HCT116 (cell line): ENCODE measurements at regions not wholly inside any gene's neighbourhood (a gene's known extent, or its start where the extent isn't known, plus 50 kb on each side); places are given as distances from the start of the nearest gene placed in this dataset.

Source experiments
- ATAC-seq: fragments of 200-7000 bp; cut with Tn5 transposase; 2 replicates; pipeline ENCODE4 v1.9.1; 2020; ENCODE audit warnings: mild to moderate bottlenecking, moderate library complexity
- BruUV-seq: library from RNA; stranded (reverse); fragments of 400-500 nt; replicated peaks from 2 replicates; lab custom pipeline; 2021; lab: Mats Ljungman, UMichigan
- CTCF ChIA-PET: fragments of 300-600 bp; sonication (Branson Sonifier 250); formaldehyde crosslinking; loops from one replicate; lab custom pipeline; 2021; ENCODE audit warnings: antibody characterized with exemption; lab: Charles Lee
- POLR2A ChIA-PET: fragments of 300-600, 350-600 bp; sonication (Branson Sonifier 250); formaldehyde crosslinking; loops from one replicate; lab custom pipeline; 2021; ENCODE audit warnings: antibody characterized with exemption; lab: Charles Lee
- RAD21 ChIA-PET, 2 experiments: fragments of 300-600 bp; sonication (Branson Sonifier 250); formaldehyde crosslinking; loops; one replicate each; lab custom pipeline; 2023; ENCODE audit warnings: low total read pairs in 2 of 2; ENCODE audit not compliant: uncharacterized antibody in 2 of 2, unreplicated experiment in 2 of 2, low non-redundant PET in 1 of 2; lab: Charles Lee
- DNase-seq: peaks from one replicate; pipeline ENCODE4 v3.0.0-alpha.2; 2010; ENCODE audit warnings: low read depth, low spot score
- H2AFZ ChIP-seq: fragments of 200-600 bp; shearing (Covaris generic), sonication (generic); 2 replicates; pipeline ENCODE4 v1.6.1; 2017; ENCODE audit warnings: low read depth, mixed run types, mixed read lengths, antibody characterized with exemption, low read length; ENCODE audit not compliant: poor library complexity, severe bottlenecking
- H3K27ac ChIP-seq: 2 replicates; pipeline ENCODE4 v1.5.1; 2012; ENCODE audit warnings: low read depth, low read length
- H3K27me3 ChIP-seq: fragments of 200-600 bp; sonication (generic); 2 replicates; pipeline ENCODE4 v1.6.1; 2016; ENCODE audit warnings: mixed run types, low read length, mixed read lengths; ENCODE audit not compliant: insufficient read depth
- H3K36me3 ChIP-seq, 2 experiments: fragments of 200-500 bp in 1 of 2; fragments of 200-600 bp in 1 of 2; sonication (Bioruptor generic) in 1 of 2; sonication (generic) in 1 of 2; 2 replicates each; pipeline versions ENCODE4 v1.5.1 to v1.6.1; 2014 to 2016; ENCODE audit warnings: low read length in 2 of 2, inconsistent platforms in 1 of 2, mixed read lengths in 1 of 2, mixed run types in 1 of 2; ENCODE audit not compliant: insufficient read depth in 2 of 2, control insufficient read depth in 1 of 2
- H3K4me1 ChIP-seq, 2 experiments: fragments of 200-600 bp in 1 of 2; sonication (generic) in 1 of 2; 2 replicates each; pipeline versions ENCODE4 v1.5.1 to v1.6.1; 2012 to 2017; ENCODE audit warnings: low read length in 2 of 2, inconsistent platforms in 1 of 2, mild to moderate bottlenecking in 1 of 2, mixed read lengths in 1 of 2, mixed run types in 1 of 2, moderate library complexity in 1 of 2; ENCODE audit not compliant: insufficient read depth in 2 of 2, control insufficient read depth in 1 of 2
- H3K4me2 ChIP-seq: fragments of 200-600 bp; sonication (generic); 2 replicates; pipeline ENCODE4 v1.6.1; 2017; ENCODE audit warnings: mixed run types, low read length, mixed read lengths
- H3K4me3 ChIP-seq, 2 experiments: fragments of 200-600 bp in 1 of 2; sonication (generic) in 1 of 2; replicated peaks in 1 of 2; 2 replicates each; pipeline ENCODE4 v1.5.1; 2011 to 2016; ENCODE audit warnings: low read length in 2 of 2, control low read depth in 1 of 2, low read depth in 1 of 2, mild to moderate bottlenecking in 1 of 2, mixed read lengths in 1 of 2, mixed run types in 1 of 2
- H3K79me2 ChIP-seq: fragments of 200-600 bp; sonication (generic); 2 replicates; pipeline ENCODE4 v1.6.1; 2017; ENCODE audit warnings: mild to moderate bottlenecking, mixed run types, low read length, moderate library complexity, mixed read lengths; ENCODE audit not compliant: insufficient read depth
- H3K9ac ChIP-seq: fragments of 200-600 bp; sonication (generic); 2 replicates; pipeline ENCODE4 v1.6.1; 2016; ENCODE audit warnings: low read length, mixed read lengths
- H3K9me2 ChIP-seq: fragments of 200-600 bp; sonication (generic), shearing (Covaris generic); 2 replicates; pipeline ENCODE4 v1.6.1; 2017; ENCODE audit warnings: mixed run types, mild to moderate bottlenecking, moderate library complexity; ENCODE audit not compliant: insufficient read depth
- H3K9me3 ChIP-seq, 2 experiments: fragments of 200-500 bp in 1 of 2; fragments of 200-600 bp in 1 of 2; sonication (Bioruptor generic) in 1 of 2; sonication (generic) in 1 of 2; 2 replicates each; pipeline ENCODE4 v1.6.1; 2014 to 2017; ENCODE audit warnings: low read length in 2 of 2, mixed read lengths in 2 of 2, inconsistent platforms in 1 of 2, low read depth in 1 of 2, mild to moderate bottlenecking in 1 of 2, mixed run types in 1 of 2, moderate library complexity in 1 of 2; ENCODE audit not compliant: control insufficient read depth in 1 of 2, insufficient read depth in 1 of 2
- H4K20me1 ChIP-seq: fragments of 200-600 bp; sonication (generic), shearing (Covaris generic); 2 replicates; pipeline ENCODE4 v1.6.1; 2017; ENCODE audit warnings: mixed run types, mild to moderate bottlenecking, moderate library complexity; ENCODE audit not compliant: insufficient read depth
- CEBPB ChIP-seq: IDR thresholded peaks from 2 replicates; pipeline ENCODE4 v1.6.1; 2012; ENCODE audit warnings: low read depth
- CTCF ChIP-seq, 3 experiments: fragments of 200-600 bp in 1 of 3; sonication (generic) in 1 of 3; IDR thresholded peaks in 2 of 3; conservative IDR thresholded peaks in 1 of 3; 2 replicates each; pipeline ENCODE4 v1.5.1; 2012 to 2017; ENCODE audit warnings: low read depth in 2 of 3, low read length in 2 of 3, antibody characterized with exemption in 1 of 3, borderline replicate concordance in 1 of 3, control low read depth in 1 of 3, mild to moderate bottlenecking in 1 of 3, mixed read lengths in 1 of 3, mixed run types in 1 of 3, moderate library complexity in 1 of 3; ENCODE audit not compliant: insufficient read depth in 1 of 3
- MAX ChIP-seq: IDR thresholded peaks from 2 replicates; pipeline ENCODE4 v1.6.1; 2012
- POLR2A ChIP-seq: IDR thresholded peaks from 2 replicates; pipeline ENCODE4 v1.7.0; 2011; ENCODE audit warnings: borderline replicate concordance; ENCODE audit not compliant: insufficient read depth, insufficient read length; ENCODE audit errors: extremely low read depth
- POLR2AphosphoS5 ChIP-seq: IDR thresholded peaks from 2 replicates; pipeline ENCODE4 v1.6.1; 2011; ENCODE audit warnings: mild to moderate bottlenecking, low read depth, low read length, moderate library complexity
- REST ChIP-seq: IDR thresholded peaks from 2 replicates; pipeline ENCODE4 v1.6.1; 2012; ENCODE audit warnings: low read depth
- SIN3A ChIP-seq: IDR thresholded peaks from 2 replicates; pipeline ENCODE4 v1.6.1; 2012; ENCODE audit warnings: low read depth
- TCF7L2 ChIP-seq: IDR thresholded peaks from 2 replicates; pipeline ENCODE4 v1.7.0; 2011; ENCODE audit warnings: borderline replicate concordance, inconsistent platforms; ENCODE audit not compliant: insufficient read depth, insufficient read length; ENCODE audit errors: extremely low read depth
- ZBTB33 ChIP-seq: IDR thresholded peaks from 2 replicates; pipeline ENCODE4 v1.6.1; 2011; ENCODE audit warnings: mild to moderate bottlenecking, low read length, moderate library complexity; ENCODE audit not compliant: insufficient replicate concordance; ENCODE audit errors: extremely low read depth
- ZFX ChIP-seq: fragments of 450-650 bp; IDR thresholded peaks from 2 replicates; pipeline ENCODE4 v1.6.1; 2017
- intact Hi-C: fragments of 100-400 bp; cut with micrococcal nuclease; formaldehyde crosslinking; loops from 2 replicates; pipeline ENCODE4 v1.10.0; 2022
- TF ChIP-seq, protein P1 (sequence below): IDR thresholded peaks from 2 replicates; pipeline ENCODE4 v1.6.1; 2012

- BruUV-seq = no TSS peak
- H3K9me3 ChIP-seq = no peaks in the 10 kb centered on the region
- TF ChIP-seq ZFX (no peak), REST (no peak), ZBTB33 (no peak), SIN3A (no peak), CTCF (IDR thresholded peaks at IDR 0.05 in 2 of 3, conservative IDR thresholded peaks at IDR 0.05 in 1 of 3; ENCODE audit: borderline replicate concordance in 1 of 3, insufficient read depth in 1 of 3, low read depth in 2 of 3, low read length in 2 of 3) (no peak), MAX (no peak), POLR2A (no peak), CEBPB (no peak), TCF7L2 (no peak), POLR2AphosphoS5 (no peak)
- TF ChIP-seq, protein P1, sequence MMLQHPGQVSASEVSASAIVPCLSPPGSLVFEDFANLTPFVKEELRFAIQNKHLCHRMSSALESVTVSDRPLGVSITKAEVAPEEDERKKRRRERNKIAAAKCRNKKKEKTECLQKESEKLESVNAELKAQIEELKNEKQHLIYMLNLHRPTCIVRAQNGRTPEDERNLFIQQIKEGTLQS = no peak
- TF ChIP-seq, all 23 proteins: peak for 0
- RAD21 ChIA-PET = no interaction called here
- no peak overlapping the region for H3K9ac ChIP-seq
- peaks cover under 1 to 10% of the 10 kb centered on the region in 2 experiments; a peak in 3 of 4 replicates for H3K4me1 ChIP-seq
- no peak overlapping the region for H3K27ac ChIP-seq
- H3K9me2 ChIP-seq = no peaks in the 10 kb centered on the region
- H3K27me3 ChIP-seq = no peaks in the 10 kb centered on the region
- DNase-seq (no peak), ATAC-seq (no peak)
- intact Hi-C loops = no loop called here
- CTCF ChIA-PET = no interaction called here
- no peak overlapping the region for H2AFZ ChIP-seq
- no peak overlapping the region for H3K4me2 ChIP-seq
- no peaks in the 10 kb centered on the region for H4K20me1 ChIP-seq
- H3K4me3 ChIP-seq = no peak overlapping the region
- no peaks in the 10 kb centered on the region for H3K36me3 ChIP-seq
- peaks cover 14% of the 10 kb centered on the region for H3K79me2 ChIP-seq
- POLR2A ChIA-PET = no interaction called here
Measured at GRCh38 chr1:39152923-39153322, 51.6 kb upstream of the MACF1 start.
